ENCODE measurements at regions not wholly inside any gene's neighbourhood (a gene's known extent, or its start where the extent isn't known, plus 50 kb on each side); places are given as distances from the start of the nearest gene placed in this dataset.

GRCh38 chr10:52459097-52459496, 145.0 kb downstream of the DKK1 start:
- TF ChIP-seq, protein P1, sequence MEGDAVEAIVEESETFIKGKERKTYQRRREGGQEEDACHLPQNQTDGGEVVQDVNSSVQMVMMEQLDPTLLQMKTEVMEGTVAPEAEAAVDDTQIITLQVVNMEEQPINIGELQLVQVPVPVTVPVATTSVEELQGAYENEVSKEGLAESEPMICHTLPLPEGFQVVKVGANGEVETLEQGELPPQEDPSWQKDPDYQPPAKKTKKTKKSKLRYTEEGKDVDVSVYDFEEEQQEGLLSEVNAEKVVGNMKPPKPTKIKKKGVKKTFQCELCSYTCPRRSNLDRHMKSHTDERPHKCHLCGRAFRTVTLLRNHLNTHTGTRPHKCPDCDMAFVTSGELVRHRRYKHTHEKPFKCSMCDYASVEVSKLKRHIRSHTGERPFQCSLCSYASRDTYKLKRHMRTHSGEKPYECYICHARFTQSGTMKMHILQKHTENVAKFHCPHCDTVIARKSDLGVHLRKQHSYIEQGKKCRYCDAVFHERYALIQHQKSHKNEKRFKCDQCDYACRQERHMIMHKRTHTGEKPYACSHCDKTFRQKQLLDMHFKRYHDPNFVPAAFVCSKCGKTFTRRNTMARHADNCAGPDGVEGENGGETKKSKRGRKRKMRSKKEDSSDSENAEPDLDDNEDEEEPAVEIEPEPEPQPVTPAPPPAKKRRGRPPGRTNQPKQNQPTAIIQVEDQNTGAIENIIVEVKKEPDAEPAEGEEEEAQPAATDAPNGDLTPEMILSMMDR (optimal IDR thresholded peaks at IDR 0.05 in 1 of 3, IDR thresholded peaks at IDR 0.05 in 1 of 3, conservative IDR thresholded peaks at IDR 0.05 in 1 of 3; ENCODE audit: extremely low read depth in 1 of 3, insufficient read depth in 2 of 3, low read length in 3 of 3) = no peak
- TF ChIP-seq EZH2 (IDR thresholded peaks at IDR 0.05; ENCODE audit: low read length) = no peak

Measured in keratinocyte (primary cell).